K562 (cell line): ENCODE measurements at regions not wholly inside any gene's neighbourhood (a gene's known extent, or its start where the extent isn't known, plus 50 kb on each side); places are given as distances from the start of the nearest gene placed in this dataset.

Source experiments
- HBP1 ChIP-seq: fragments of 450-650 bp; formaldehyde crosslinking; IDR thresholded peaks from 2 replicates; pipeline ENCODE4 v1.4.0; 2022; ENCODE audit warnings: missing genetic modification characterization
- HNRNPLL ChIP-seq: fragments of 200-400 bp; formaldehyde crosslinking; IDR thresholded peaks from 2 replicates; pipeline ENCODE4 v1.6.1; 2017; ENCODE audit warnings: low read length, low read depth, mild to moderate bottlenecking; ENCODE audit not compliant: poor library complexity, severe bottlenecking
- HNRNPUL1 ChIP-seq: fragments of 200-400 bp; formaldehyde crosslinking; IDR thresholded peaks from 2 replicates; pipeline ENCODE4 v1.6.1; 2017; ENCODE audit warnings: low read length
- KAT7 ChIP-seq: sonication (generic); formaldehyde crosslinking; IDR thresholded peaks from 2 replicates; pipeline ENCODE4 v1.8.0; 2022; ENCODE audit warnings: missing genetic modification reagents, mild to moderate bottlenecking, borderline replicate concordance
- NCOR1 ChIP-seq: fragments of 450-650 bp; IDR thresholded peaks from 2 replicates; pipeline ENCODE4 v1.6.1; 2016; ENCODE audit warnings: mild to moderate bottlenecking, moderate library complexity
- NFXL1 ChIP-seq: fragments of 450-650 bp; formaldehyde crosslinking; IDR thresholded peaks from 2 replicates; pipeline ENCODE4 v1.4.0; 2021; ENCODE audit warnings: mild to moderate bottlenecking
- NRF1 ChIP-seq, 2 experiments: fragments of 450-650 bp; IDR thresholded peaks in 1 of 2; conservative IDR thresholded peaks in 1 of 2; 2 replicates each; pipeline ENCODE4 v1.6.1; 2014; ENCODE audit warnings: mild to moderate bottlenecking in 2 of 2
- PKNOX1 ChIP-seq: fragments of 450-650 bp; IDR thresholded peaks from 2 replicates; pipeline ENCODE4 v1.6.1; 2016
- RBBP5 ChIP-seq: fragments of 200-600 bp; sonication (generic); IDR thresholded peaks from 2 replicates; pipeline ENCODE4 v1.6.1; 2012; ENCODE audit warnings: borderline replicate concordance, mild to moderate bottlenecking, low read length, control low read depth, inconsistent platforms; ENCODE audit not compliant: insufficient read depth, poor library complexity, severe bottlenecking
- RBFOX2 ChIP-seq: fragments of 200-400 bp; formaldehyde crosslinking; IDR thresholded peaks from 2 replicates; pipeline ENCODE4 v1.6.1; 2017; ENCODE audit warnings: low read depth, mild to moderate bottlenecking, low read length, moderate library complexity
- THRB ChIP-seq: fragments of 450-650 bp; formaldehyde crosslinking; conservative IDR thresholded peaks from 2 replicates; pipeline ENCODE4 v1.4.0; 2022; ENCODE audit warnings: mild to moderate bottlenecking, missing genetic modification characterization
- ZBTB26 ChIP-seq: fragments of 450-650 bp; formaldehyde crosslinking; IDR thresholded peaks from 2 replicates; pipeline ENCODE4 v1.4.0; 2022; ENCODE audit warnings: missing genetic modification characterization
- ZBTB49 ChIP-seq: sonication (generic); formaldehyde crosslinking; IDR thresholded peaks from 2 replicates; pipeline ENCODE4 v1.8.0; 2022; ENCODE audit warnings: missing genetic modification reagents, mild to moderate bottlenecking, borderline replicate concordance
- ZNF445 ChIP-seq: fragments of 250-450 bp; sonication (Bioruptor Pico); IDR thresholded peaks from 2 replicates; pipeline ENCODE4 v1.4.0; 2020; ENCODE audit warnings: low read depth, mild to moderate bottlenecking, moderate library complexity
- ZNF592 ChIP-seq: fragments of 450-650 bp; IDR thresholded peaks from 2 replicates; pipeline ENCODE4 v1.6.1; 2017; ENCODE audit warnings: antibody characterized with exemption, mild to moderate bottlenecking

GRCh38 chr2:9703701-9704221, 73.0 kb upstream of the YWHAQ start (continued):
- TF ChIP-seq ZNF592 = peak; percentile 86; the same call in 1 of the 2 replicates
- no peak for TF ChIP-seq THRB (CRISPR knock-in tag)
- TF ChIP-seq HNRNPUL1 = no peak
- no peak for TF ChIP-seq ZBTB26 (CRISPR knock-in tag)
- TF ChIP-seq NFXL1 (CRISPR knock-in tag) = 0 out of 2 replicates have a peak, but pooled peaks have one; percentile 50
- TF ChIP-seq PKNOX1 = no peak
- peak; percentile 37 to 46; a peak in 3 of 4 replicates for TF ChIP-seq NRF1 (conservative IDR thresholded peaks at IDR 0.05 in 1 of 2, IDR thresholded peaks at IDR 0.05 in 1 of 2)
- no peak for TF ChIP-seq ZNF445 (CRISPR knock-in tag)
- TF ChIP-seq NCOR1 = peak; percentile 28; the same call in 1 of the 2 replicates
- TF ChIP-seq HBP1 (CRISPR knock-in tag) = no peak
- TF ChIP-seq RBFOX2 = 0 out of 2 replicates have a peak, but pooled peaks have one; percentile 23
- no peak for TF ChIP-seq ZBTB49
- peak; percentile 36 for TF ChIP-seq RBBP5
- no peak for TF ChIP-seq KAT7 (CRISPR knock-in tag)
- no peak for TF ChIP-seq HNRNPLL
